Right renal pelvis (tissue), 4 donors: ENCODE measurements at regions not wholly inside any gene's neighbourhood (a gene's known extent, or its start where the extent isn't known, plus 50 kb on each side); places are given as distances from the start of the nearest gene placed in this dataset.

Source experiments
- DNase-seq, 4 donors: peaks; one replicate each; pipeline ENCODE4 v3.0.0-alpha.2; 2013; ENCODE audit warnings: low read depth in 4 of 4, low spot score in 3 of 4, missing footprints in 1 of 4

DNA sequence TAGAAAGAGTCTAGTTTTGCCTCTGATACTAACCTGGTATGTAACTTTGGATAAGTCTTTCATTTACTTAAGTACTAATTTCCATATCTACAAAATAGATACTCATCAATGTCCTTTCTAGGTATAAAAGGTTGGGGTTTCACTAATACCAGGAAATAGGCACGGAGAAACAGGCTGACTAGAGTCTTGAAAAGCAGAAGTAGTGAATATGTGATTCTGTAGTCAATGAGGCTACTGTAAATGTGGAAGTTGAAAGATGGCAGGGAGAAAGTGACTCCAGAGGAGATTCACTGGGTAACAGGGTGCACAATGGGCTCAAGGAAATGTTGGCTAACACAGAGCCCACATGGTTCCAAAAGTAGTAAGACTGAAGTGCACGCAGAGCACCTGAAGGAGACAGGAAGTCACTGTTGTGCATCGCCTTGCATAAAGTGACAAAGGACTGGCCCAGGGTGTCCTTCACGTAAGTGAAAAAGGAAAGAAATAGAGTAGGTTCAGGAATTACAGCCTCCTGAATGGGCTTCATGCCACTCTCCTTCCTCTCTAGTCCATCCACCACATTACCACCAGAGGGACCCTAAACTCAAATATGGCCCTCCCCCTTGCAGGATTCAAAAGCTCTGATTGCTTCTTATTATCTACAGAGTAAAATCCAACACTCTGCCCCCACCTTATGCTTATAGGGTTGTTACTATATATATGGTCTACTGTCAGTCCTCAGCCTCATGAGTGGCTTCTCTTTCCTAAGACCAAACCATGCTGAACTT is 288.0 kb upstream of the SMARCA2 start:
- DNase-seq: no peak

DNA sequence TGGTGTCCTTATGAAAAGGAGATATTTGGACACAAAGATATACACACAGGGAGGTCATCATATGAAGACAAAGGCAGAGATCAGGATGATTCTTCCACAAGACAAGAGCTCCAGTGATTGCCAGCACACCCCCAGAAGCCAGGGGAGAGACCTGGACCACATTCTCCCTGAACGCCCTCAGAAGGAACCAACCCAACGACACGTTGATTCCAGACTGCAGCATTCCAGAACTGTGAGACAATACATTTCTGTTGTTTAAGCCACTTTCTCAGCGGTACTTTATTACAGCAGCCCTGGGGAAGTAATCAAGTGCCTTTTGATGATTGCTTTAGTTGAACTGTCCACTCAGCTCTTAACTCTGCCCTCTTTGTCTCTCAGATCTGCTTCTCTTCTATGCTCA is 285.5 kb upstream of the SMARCA2 start:
- DNase-seq: no peak

DNA sequence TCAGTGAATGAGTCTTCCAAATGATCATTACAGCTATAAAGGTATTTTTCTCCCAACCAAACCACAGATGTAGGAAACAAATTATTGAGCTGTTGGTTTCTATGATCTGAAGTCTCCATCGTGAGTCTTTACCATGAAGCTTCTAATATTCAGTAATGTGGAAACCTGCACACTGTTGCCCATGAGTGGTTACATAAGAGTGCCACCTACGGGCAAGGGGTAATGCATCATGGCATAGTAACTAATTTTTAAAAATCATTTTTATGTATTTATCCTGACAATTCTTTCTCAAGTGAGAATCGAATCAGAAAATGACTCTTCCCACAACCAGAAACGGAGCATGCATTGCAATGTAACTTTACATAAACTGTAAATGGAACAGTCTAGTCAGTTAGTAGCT is 282.5 kb upstream of the SMARCA2 start:
- DNase-seq: no peak

DNA sequence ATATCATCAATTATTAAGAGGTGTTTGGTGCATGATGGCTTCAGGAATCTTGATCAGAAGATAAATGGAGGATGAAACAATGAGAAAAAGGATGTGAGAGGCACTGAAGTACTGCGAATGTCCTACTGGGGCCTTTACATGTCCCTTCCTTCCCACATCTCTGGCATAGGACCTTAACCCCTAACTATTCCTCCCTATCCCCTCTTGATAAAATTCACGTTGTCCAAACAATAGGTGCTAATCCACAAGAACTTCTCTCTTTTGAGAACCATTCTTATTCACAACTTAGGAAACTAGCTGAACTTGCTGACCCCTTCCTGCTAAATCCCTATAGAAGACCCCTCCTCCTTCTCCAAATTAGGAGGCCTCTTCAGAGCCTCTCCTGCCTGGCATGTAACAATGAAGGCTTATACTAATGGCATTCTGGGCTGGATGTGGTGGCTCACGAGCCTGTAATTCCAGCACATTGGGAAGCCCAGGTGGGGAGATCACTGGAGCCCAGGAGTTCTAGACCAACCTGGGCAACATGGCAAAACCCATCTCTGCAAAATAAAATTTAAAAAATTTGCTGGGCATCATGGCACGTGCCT is 276.5 kb upstream of the SMARCA2 start:
- DNase-seq: no peak

DNA sequence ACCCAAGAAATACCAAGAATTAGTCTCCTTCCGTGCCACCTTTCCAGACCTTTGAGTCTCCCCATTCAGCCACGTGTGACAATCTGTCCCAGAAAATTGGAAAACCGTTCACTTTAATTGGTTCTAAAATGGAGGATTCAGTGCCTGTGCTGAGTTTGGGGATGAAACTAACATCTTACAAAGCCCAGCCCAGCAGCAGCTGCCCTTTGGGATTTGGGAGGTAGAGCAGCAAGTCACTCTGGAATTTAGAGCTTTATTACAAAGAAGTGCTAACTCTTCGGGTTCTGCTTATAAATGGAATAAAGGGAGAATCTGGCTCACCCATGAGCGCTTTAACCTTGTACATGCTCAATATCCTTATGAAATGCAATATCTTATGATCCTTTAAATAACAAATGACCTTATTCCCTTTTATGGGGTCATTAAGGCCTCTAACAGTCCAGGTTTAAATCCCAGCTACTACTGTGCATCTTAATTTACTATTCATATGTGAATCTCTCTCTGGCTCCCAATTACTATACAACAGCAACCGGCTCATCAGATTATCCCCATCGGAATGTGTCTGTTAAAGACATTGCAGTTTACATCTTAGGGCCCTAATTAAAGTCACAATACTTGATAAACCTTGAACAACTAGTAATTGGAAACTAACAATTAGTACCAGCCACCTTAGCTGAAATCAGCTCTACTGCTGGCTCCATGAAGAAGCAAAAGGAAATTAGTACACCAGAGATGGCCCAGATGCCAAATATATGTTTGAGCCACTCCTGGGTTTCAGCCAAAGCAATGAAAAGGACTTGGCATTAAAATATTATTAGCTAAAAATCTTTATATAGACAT is 271.8 kb upstream of the SMARCA2 start:
- DNase-seq: no peak

DNA sequence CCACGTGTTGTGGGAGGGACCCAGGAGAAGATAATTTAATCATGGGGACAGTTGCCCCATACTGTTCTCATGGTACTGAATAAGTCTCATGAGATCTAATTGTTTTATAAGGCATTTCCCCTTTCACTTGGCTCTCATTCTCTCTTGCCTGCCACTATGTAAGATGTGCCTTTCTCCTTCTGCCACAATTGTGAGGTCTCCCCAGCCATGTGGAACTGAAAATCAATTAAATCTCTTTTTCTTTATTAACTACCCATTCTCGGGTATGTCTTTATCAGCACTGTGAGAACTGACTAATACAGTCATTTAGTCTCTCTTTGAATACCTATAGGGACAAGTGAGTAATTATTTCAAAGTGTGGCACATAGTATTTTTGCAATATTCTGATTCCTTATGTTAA is 269.2 kb upstream of the SMARCA2 start:
- DNase-seq: no peak

DNA sequence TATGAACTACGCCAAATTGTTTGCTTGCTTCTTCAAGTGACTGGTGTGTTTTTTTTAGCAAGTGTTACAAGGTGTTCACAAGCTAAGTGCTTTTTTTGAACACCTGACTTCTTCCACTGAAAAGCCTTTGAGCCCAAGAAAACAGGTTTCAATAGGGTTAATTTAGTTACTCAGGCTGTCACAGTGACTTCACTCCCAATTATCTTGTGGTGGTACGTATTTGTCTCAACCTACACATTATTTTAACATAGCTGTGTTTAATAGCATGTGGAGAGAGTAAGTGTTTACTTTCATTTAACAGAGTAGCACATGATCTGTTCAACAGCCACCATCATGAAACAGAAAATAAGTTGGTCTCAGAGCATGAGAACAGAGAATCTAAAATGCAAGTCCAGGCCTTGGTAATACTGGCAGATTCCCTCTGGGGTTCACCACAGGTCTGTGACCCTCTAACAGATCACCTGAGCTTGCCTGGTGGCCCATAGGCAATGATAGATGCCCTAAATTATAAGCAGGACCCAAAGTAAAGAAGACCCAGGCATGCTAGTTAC is 267.7 kb upstream of the SMARCA2 start:
- no peak for DNase-seq

DNA sequence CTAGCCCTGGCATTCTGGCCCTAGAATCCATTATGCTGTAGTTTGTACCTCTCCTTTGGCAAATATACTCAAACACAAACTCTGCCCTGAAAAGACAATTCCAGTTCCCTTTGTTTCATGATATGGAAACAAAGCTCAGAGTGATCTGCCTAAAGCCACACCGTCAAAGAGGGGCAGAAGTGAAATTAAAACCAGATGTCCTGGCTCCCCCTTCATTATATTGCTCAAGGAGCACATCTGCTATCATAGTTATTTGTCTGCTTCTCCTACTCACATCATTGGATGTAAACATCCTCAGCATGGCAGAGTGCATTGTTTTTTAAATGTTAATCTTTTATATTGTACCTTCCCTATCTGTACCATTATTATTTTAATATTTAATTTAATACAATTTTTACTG is 266.7 kb upstream of the SMARCA2 start:
- DNase-seq: no peak

DNA sequence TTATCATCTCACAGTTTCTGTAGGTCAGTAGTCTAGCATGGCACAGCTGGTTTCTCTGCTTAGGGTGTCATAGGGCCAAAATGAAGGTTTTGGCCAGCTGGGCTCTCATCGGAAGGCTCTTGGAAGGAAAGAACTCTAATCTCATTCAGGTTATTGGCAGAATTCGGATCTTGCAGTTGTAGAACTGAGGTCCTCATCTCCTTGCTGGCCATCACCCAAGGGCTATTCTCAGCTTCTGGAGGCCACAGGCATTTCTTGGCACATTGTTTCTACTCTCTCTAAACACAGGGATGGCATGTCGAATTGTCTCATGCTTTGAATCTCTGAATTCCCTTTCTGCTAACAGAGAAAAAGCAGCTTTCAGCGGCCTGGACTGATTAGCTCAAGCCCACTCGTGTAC is 258.0 kb upstream of the SMARCA2 start:
- DNase-seq: no peak

DNA sequence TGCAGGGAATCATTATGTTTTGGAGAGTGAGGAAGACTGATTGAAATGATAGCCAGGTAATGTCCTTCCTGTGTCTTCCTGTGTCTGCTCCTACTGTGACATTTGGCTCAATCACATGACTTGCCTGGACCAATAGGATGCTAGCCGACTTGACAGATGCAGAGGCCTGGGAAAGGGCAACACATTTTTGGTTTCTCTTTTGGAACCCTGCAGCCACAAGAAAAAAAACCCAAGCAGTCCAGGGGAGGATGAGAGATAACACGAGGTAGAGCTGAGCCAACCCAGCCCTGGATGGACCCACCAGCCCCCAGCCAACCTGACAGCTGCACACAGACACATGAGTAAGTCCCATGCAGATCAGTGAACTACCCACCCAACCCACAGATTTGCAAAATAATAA is 256.1 kb upstream of the SMARCA2 start:
- no peak for DNase-seq

DNA sequence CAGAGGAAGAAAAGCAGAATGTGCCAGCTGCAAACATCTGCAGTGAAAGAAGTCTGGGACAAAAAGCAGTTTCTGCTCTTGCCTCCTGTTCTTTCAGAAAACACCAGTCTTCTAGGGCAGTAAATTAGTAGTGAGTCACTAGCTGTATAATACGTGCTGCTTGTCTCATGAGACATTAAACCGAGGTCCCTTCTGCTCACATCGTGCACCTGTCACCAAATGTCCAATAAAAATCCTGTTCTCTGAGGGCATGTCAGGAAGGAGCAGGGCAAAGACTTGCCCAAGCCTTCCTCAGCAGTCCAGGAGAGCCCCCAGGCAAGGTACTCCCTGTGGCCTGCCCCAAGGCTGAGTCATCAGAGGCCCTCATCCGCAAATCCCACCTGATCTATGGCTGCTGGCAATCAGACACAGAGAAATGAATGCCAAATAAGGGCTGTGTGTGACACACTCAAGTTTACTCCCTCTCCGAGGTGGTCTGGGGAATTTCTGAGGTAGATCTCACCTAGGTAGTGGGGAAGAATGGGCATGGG is 255.3 kb upstream of the SMARCA2 start:
- no peak for DNase-seq

DNA sequence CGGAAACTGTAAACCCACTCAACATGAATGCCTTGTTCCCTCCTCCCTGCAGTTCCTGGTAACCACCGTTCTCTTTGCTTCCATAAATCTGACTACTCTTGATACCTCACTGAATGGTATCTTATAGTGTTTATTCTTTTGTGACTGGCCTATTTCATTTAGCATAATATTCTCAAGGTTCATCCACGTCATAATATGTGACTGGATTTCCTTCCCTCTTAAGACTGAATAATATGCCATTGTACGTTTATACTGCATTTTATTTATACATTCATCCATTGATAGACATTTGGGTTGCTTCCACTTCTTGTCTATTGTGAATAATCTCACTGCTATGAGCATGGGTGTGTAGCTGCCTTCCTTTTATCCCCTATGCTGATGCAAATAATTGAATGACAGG is 253.3 kb upstream of the SMARCA2 start:
- no peak for DNase-seq

DNA sequence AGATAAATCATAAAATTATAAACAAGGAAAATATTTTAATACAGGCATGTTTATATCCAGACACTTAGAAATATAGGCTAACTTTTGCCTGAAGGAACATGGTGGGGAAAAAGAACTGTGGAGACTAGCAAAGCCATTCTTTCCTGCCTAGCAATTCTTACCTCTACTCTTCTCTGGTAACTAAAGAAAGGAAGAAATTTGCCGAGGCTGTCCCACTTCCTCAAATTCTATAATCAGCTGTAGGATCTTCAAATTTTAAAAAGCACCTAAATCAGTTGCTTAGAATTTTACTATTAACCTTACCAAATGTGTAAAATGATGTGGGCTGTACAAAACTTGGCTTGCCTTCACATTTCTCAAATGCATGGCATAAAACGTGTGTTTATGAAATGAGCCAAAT is 249.1 kb upstream of the SMARCA2 start:
- DNase-seq: no peak

DNA sequence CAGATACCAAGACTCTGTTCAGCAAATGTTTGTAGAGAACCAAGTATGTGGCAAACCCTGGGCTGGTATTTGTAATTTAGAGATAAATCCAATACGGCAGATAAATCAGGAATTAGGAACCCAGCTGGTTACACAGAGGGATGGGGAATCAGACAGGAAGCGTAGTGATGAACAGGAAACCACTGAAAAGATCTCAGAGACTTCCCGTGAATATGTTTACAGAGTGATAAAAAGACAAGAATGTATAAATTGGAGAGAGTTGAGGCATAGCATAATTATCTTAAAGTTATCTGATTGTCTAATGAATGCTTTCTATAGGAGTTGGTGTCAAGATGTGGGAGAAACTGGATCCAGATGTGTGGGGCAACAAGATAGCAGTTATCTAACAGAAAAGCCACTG is 246.6 kb upstream of the SMARCA2 start:
- DNase-seq: no peak

DNA sequence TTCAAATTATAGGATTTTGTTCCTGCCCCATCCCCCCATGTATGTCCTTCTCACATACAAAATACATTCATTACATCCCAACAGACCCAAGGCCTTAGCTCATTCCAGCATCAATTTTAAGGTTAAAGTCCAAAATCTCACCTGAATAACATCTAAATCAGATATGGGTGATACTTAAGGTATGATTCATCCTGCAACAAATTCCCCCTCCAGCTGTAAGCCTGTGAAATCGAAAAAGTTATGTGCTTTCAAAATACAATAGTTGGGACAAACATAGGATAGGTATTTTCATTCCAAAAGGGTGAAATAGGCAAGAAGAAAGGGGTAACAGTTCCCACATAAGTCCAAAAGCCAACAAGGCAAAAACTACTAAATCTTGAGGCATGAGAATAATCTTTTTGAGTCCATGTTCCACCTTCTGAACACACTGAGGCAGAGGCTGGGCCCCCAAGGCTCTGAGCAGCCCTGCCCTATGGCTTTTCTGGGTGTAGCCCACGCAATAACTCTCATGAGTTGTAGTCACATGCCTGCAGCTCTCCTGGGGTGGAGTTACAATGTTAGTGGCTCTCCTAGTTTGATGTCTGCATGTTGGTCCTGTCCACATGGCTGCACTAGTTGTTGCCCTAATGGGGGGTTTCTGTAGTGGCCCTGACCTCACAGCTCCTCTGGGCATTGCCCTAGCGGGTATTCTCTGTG is 243.9 kb upstream of the SMARCA2 start:
- DNase-seq: no peak

DNA sequence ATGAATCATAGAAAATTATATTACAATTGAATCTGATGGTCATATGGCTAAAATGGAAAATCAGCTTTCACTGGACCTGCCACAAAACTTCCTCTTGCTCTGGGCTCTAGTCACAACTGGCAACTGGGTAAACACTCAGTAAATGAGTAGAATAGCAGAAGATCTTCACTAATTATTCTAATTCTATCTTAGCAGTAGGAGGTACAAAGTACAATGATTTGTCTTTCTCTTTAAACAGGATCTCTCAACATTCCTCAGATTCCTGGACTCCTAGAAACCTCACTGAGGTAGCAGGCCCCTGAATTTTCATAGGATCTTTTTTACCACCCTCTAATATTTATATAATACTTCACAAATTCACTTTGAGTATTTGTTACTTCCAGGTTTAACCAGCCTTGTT is 239.9 kb upstream of the SMARCA2 start:
- DNase-seq: no peak

DNA sequence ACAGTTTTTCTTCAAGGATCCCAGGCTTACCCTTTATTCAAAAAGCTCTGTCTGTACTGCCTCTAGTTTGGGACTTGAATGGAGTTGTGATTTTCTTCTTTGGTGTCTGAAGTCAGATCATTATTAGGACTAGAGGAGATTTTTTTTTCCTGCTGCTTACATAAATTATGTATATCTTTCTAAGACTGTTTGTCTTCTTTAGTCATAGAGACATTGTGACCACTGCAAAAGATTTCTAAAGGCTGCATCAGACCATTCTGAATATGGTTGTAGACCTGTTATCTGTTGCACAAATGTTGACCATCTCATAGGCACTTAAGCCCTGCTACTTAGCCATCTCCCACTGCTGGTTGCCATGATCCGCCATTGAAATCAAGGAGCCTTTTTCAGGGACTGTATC is 238.5 kb upstream of the SMARCA2 start:
- no peak for DNase-seq

DNA sequence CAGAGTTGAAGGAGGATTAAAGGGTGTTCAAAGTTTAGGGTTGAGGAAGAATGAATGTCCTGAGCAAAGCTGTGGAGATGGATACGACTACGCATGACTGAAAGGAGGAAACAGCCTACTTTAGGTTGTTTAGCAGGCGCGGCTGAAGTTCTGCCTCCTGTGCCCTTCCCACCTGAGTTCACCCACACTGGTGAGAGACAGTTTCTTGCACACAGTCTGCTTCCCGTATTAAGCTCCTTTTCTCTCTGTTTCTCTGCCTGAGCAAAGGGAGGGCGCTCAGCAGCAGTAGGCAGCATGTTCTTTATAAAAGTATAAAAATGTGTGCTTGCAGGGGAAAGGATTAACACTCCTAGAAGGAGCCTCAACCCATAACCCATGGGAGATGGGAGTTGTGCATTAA is 224.0 kb upstream of the SMARCA2 start:
- DNase-seq: no peak

DNA sequence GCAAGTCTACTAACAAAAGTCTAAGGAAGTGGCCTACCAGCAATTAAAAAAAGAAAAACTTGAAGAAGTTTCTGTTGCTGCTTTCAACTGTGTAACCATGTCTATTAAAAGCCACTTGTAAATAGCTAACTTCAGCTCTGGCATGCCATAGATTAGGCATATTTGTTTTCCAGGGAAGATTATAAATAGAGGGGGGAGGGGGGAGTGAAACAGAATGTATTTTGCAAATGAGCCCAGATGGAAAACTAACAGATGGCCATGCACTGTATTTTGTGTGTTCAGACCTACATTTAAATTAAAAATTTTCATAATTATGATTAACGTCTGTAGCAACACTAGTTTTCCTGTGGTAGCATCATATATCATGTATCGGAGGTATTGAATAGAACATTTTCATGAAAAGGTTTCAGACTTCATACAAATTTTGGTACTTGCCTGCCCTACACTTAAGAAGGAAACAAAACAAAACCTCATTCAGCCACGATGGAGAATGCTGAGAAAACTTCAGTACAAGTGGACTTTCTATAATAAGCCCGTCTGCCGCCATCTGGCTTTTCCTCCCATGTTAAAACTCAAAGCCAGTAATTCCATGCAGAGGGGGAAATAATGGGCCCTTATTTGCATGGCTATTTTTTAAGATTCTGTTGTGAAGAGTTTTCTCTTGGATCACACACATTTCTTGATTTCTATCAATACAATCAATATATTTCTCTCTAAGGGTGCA is 220.4 kb upstream of the SMARCA2 start:
- no peak for DNase-seq
